SH-SY5Y (cell line): ENCODE measurements at regions not wholly inside any gene's neighbourhood (a gene's known extent, or its start where the extent isn't known, plus 50 kb on each side); places are given as distances from the start of the nearest gene placed in this dataset.

ENCODE experiments used
- GATA2 ChIP-seq: IDR thresholded peaks from 2 replicates; pipeline ENCODE4 v1.6.1; 2011; ENCODE audit warnings: mild to moderate bottlenecking, low read depth, low read length
- GATA3 ChIP-seq: IDR thresholded peaks from 2 replicates; pipeline ENCODE4 v1.6.1; 2011; ENCODE audit warnings: low read depth, mild to moderate bottlenecking, low read length, moderate library complexity

DNA sequence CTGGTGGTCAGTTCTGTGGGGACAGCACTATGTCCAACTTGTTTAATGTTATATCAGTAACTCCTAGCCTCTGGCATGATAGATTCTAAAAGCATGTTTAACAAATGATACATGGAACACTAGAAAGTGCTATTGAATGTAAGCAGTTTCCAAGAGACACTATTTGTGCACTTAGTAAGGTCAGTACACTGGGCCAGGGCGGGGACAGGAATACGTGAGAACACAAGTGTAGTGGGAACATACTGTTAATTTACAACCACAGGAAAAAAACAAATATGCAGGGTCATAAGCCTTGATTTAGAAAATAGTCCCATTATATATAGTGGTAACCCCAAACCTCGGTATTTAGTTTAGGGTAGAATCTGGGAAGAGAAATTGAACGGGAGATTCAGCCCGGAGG is 88.9 kb upstream of the SLC38A2 start:
- TF ChIP-seq GATA2 (no peak), GATA3 (no peak)
